ENCODE measurements at regions not wholly inside any gene's neighbourhood (a gene's known extent, or its start where the extent isn't known, plus 50 kb on each side); places are given as distances from the start of the nearest gene placed in this dataset.

DNA sequence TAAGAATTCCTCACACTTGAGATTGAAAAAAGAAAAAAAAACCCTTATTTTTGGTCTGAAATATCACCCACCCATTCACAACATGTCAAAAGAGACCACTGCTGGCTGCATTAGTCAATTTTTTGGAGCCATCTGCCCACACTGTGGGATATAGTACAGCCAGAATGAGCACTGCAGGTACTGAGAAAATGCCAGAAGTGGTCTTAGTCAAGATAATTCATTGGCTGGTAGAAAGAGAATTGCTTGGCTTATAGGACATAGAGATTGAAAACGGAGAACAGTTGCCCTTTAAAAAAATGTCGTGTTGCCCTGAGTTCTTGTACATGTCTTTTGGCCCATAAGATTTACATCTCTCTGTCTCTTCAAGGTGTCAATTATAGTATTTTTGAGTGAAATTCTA, 1899.5 kb downstream of the OLFM4 start:
- POLR2A ChIA-PET: no interaction called here
- TF ChIP-seq, protein P1, sequence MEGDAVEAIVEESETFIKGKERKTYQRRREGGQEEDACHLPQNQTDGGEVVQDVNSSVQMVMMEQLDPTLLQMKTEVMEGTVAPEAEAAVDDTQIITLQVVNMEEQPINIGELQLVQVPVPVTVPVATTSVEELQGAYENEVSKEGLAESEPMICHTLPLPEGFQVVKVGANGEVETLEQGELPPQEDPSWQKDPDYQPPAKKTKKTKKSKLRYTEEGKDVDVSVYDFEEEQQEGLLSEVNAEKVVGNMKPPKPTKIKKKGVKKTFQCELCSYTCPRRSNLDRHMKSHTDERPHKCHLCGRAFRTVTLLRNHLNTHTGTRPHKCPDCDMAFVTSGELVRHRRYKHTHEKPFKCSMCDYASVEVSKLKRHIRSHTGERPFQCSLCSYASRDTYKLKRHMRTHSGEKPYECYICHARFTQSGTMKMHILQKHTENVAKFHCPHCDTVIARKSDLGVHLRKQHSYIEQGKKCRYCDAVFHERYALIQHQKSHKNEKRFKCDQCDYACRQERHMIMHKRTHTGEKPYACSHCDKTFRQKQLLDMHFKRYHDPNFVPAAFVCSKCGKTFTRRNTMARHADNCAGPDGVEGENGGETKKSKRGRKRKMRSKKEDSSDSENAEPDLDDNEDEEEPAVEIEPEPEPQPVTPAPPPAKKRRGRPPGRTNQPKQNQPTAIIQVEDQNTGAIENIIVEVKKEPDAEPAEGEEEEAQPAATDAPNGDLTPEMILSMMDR (IDR thresholded peaks at IDR 0.05; ENCODE audit: low read depth, low read length): no peak
- no peak for DNase-seq (ENCODE audit: low read depth, low spot score)
- Histone ChIP-seq H3K27me3 (ENCODE audit: control insufficient read depth, insufficient read depth, low read length) (no peaks in the 10 kb centered on the region), H3K9me3 (ENCODE audit: control insufficient read depth, insufficient read depth, low read length) (peaks cover 10% of the 10 kb centered on the region; the same call in 1 of the 2 replicates), H3K4me3 (ENCODE audit: low read depth, low read length) (no peak overlapping the region), H3K27ac (ENCODE audit: low read depth, low read length) (no peak overlapping the region)
- CTCF ChIA-PET: no interaction called here

DNA sequence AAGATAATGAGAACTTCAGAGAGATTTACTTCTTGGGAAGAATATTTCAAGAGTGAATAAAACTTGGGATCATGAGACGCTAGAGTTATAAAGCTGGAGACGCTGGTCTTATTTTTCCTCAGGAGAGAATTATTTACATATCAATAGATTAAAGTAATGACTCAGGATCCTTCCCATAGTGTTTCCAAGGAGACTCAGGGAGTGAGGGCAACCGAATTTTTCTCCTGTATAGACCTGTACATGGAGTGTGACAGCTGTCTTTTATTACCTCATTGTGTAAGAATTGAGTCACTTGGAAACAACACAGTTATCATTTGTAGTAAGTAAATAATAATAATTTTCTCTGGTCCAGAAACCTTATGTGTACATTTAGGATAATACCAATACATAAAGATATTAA, 1905.5 kb downstream of the OLFM4 start:
- Histone ChIP-seq H3K4me3 (ENCODE audit: low read depth, low read length) (no peak overlapping the region), H3K27ac (ENCODE audit: low read depth, low read length) (no peak overlapping the region), H3K9me3 (ENCODE audit: control insufficient read depth, insufficient read depth, low read length) (peaks cover 15% of the 10 kb centered on the region; the same call in 1 of the 2 replicates), H3K27me3 (ENCODE audit: control insufficient read depth, insufficient read depth, low read length) (no peaks in the 10 kb centered on the region)
- CTCF ChIA-PET: no interaction called here
- POLR2A ChIA-PET: no interaction called here
- DNase-seq (ENCODE audit: low read depth, low spot score): no peak
- TF ChIP-seq, protein P1 (IDR thresholded peaks at IDR 0.05; ENCODE audit: low read depth, low read length): no peak

DNA sequence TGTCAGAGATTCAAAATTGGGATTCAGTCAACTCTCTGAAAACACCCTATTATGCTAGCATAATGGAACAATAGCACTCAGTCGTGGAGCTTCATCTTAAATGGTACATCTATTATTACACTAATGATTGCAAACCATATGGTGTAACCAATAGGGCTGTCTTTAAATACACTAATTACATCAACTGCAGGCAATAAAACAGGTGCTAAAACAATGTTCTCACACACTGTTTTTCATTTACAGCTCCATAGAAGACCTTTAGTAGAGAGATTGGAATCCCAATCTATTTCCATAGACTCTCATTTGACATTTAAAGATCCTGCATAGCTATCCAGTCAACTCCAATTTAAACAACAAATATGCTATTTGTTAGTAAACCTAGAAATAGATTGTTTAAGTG, 1917.4 kb downstream of the OLFM4 start:
- Histone ChIP-seq H3K27ac (ENCODE audit: low read depth, low read length) (no peak overlapping the region), H3K9me3 (ENCODE audit: control insufficient read depth, insufficient read depth, low read length) (peaks cover 6% of the 10 kb centered on the region; the same call in 1 of the 2 replicates), H3K27me3 (ENCODE audit: control insufficient read depth, insufficient read depth, low read length) (no peaks in the 10 kb centered on the region), H3K4me3 (ENCODE audit: low read depth, low read length) (no peak overlapping the region)
- TF ChIP-seq, protein P1 (IDR thresholded peaks at IDR 0.05; ENCODE audit: low read depth, low read length): no peak
- no peak for DNase-seq (ENCODE audit: low read depth, low spot score)
- ChIA-PET POLR2A (no interaction called here), CTCF (no interaction called here)

DNA sequence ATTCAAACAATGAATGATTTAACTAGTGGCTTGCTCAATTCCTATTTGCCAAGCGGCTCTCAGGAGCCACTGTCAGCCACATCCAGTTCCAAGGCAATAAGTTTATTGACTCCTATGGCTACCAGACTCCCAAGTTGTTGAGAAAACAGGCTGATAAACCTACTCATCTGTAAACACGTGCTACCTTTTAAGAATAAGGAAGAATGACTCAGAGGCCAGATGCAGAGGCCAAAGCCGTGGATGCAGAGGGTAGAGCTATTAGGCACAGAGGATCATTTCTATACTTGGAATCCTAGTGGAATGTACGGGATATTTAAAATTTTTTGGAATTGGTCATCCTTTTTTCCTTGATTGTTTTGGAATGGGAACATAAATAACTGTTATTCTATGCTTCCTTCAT, 1921.1 kb downstream of the OLFM4 start:
- ChIA-PET POLR2A (no interaction called here), CTCF (no interaction called here)
- Histone ChIP-seq H3K27ac (ENCODE audit: low read depth, low read length) (no peak overlapping the region), H3K9me3 (ENCODE audit: control insufficient read depth, insufficient read depth, low read length) (0 out of 2 replicates have a peak, but pooled peaks cover 2% of the 10 kb centered on the region), H3K4me3 (ENCODE audit: low read depth, low read length) (no peak overlapping the region), H3K27me3 (ENCODE audit: control insufficient read depth, insufficient read depth, low read length) (no peaks in the 10 kb centered on the region)
- TF ChIP-seq, protein P1 (IDR thresholded peaks at IDR 0.05; ENCODE audit: low read depth, low read length): no peak
- DNase-seq (ENCODE audit: low read depth, low spot score): no peak

DNA sequence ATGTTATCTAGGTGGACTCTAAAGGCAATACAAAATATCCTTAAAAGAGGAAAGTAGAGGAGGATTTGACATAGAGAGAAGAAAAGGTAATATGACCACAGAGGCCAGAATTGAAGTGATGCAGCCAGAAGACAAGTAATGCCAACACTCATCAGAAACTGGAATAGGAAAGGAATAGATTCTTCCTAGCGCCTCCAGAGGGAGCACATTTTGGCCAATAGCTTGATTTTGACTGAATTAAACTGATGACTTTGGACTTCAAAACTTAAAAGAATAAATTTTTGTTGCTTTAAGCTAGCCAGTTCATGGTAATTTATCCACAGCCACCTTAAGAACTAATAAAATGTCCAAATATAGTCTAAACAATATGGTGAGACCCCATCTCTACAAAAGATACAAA, 1921.9 kb downstream of the OLFM4 start:
- DNase-seq (ENCODE audit: low read depth, low spot score): no peak
- Histone ChIP-seq H3K27ac (ENCODE audit: low read depth, low read length) (no peak overlapping the region), H3K4me3 (ENCODE audit: low read depth, low read length) (no peak overlapping the region), H3K27me3 (ENCODE audit: control insufficient read depth, insufficient read depth, low read length) (no peaks in the 10 kb centered on the region), H3K9me3 (ENCODE audit: control insufficient read depth, insufficient read depth, low read length) (0 out of 2 replicates have a peak, but pooled peaks cover 2% of the 10 kb centered on the region)
- POLR2A ChIA-PET: no interaction called here
- TF ChIP-seq, protein P1 (IDR thresholded peaks at IDR 0.05; ENCODE audit: low read depth, low read length): no peak
- CTCF ChIA-PET: no interaction called here

Measured in AG04450 (cell line).